ENCODE measurements at regions not wholly inside any gene's neighbourhood (a gene's known extent, or its start where the extent isn't known, plus 50 kb on each side); places are given as distances from the start of the nearest gene placed in this dataset.

DNA sequence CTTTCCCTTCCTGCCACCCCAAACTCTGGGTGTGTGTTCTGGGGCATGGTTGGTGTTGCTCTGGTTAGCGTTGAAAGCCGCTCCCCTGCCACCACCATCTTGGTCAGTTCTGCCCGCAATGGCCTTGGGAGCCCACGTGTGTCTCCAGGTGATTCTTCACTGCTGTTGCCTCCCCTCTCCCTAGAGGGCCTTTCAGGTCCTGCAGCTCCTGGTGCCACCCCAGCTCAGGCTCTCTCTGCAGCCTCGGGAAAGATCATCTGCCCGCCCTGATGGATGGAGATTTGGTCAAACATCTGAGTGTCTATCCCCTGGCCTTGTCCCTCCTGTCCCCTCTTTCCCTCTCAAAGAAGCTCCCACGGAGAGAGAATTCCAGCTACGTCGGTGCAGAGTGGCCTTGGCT is 241.3 kb downstream of the RBFOX3 start:
- no peak for TF ChIP-seq ZNF671 (CRISPR knock-in tag; IDR thresholded peaks at IDR 0.05)
- no peak for TF ChIP-seq NR3C1 (CRISPR knock-in tag; conservative IDR thresholded peaks at IDR 0.05; ENCODE audit: low read depth)
- no peak for TF ChIP-seq ZMAT4 (CRISPR knock-in tag; IDR thresholded peaks at IDR 0.05)
- no peak for TF ChIP-seq HMGA2 (CRISPR knock-in tag; IDR thresholded peaks at IDR 0.05)
- no peak for TF ChIP-seq ZNF423 (CRISPR knock-in tag; IDR thresholded peaks at IDR 0.05)
- TF ChIP-seq, protein P1, sequence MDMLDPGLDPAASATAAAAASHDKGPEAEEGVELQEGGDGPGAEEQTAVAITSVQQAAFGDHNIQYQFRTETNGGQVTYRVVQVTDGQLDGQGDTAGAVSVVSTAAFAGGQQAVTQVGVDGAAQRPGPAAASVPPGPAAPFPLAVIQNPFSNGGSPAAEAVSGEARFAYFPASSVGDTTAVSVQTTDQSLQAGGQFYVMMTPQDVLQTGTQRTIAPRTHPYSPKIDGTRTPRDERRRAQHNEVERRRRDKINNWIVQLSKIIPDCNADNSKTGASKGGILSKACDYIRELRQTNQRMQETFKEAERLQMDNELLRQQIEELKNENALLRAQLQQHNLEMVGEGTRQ (CRISPR knock-in tag; IDR thresholded peaks at IDR 0.05): no peak
- TF ChIP-seq, protein P2, sequence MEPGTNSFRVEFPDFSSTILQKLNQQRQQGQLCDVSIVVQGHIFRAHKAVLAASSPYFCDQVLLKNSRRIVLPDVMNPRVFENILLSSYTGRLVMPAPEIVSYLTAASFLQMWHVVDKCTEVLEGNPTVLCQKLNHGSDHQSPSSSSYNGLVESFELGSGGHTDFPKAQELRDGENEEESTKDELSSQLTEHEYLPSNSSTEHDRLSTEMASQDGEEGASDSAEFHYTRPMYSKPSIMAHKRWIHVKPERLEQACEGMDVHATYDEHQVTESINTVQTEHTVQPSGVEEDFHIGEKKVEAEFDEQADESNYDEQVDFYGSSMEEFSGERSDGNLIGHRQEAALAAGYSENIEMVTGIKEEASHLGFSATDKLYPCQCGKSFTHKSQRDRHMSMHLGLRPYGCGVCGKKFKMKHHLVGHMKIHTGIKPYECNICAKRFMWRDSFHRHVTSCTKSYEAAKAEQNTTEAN (CRISPR knock-in tag; IDR thresholded peaks at IDR 0.05): no peak
- no peak for TF ChIP-seq FOXJ3 (CRISPR knock-in tag; IDR thresholded peaks at IDR 0.05; ENCODE audit: borderline replicate concordance)
- no peak for TF ChIP-seq NR1H2 (CRISPR knock-in tag; IDR thresholded peaks at IDR 0.05)
- TF ChIP-seq, protein P3, sequence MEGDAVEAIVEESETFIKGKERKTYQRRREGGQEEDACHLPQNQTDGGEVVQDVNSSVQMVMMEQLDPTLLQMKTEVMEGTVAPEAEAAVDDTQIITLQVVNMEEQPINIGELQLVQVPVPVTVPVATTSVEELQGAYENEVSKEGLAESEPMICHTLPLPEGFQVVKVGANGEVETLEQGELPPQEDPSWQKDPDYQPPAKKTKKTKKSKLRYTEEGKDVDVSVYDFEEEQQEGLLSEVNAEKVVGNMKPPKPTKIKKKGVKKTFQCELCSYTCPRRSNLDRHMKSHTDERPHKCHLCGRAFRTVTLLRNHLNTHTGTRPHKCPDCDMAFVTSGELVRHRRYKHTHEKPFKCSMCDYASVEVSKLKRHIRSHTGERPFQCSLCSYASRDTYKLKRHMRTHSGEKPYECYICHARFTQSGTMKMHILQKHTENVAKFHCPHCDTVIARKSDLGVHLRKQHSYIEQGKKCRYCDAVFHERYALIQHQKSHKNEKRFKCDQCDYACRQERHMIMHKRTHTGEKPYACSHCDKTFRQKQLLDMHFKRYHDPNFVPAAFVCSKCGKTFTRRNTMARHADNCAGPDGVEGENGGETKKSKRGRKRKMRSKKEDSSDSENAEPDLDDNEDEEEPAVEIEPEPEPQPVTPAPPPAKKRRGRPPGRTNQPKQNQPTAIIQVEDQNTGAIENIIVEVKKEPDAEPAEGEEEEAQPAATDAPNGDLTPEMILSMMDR (IDR thresholded peaks at IDR 0.05): no peak
- TF ChIP-seq CREB1 (CRISPR knock-in tag; IDR thresholded peaks at IDR 0.05): no peak
- Mint-ChIP-seq H3K36me3 (no peaks in the 10 kb centered on the region), H3K4me1 (peaks cover 18% of the 10 kb centered on the region), H3K27me3 (ENCODE audit: low read depth) (no peaks in the 10 kb centered on the region), H3K27ac (no peak overlapping the region), H3K4me3 (no peak overlapping the region), H3K9me3 (no peaks in the 10 kb centered on the region; the same call in 1 of the 2 replicates)
- POLR2A ChIA-PET: no interaction called here
- no peak for ATAC-seq
- CTCF ChIA-PET: interaction anchor here (0.9 to 1.0 kb wide), 2 partner anchors 19 to 22 kb away, joined by 3 to 4 read pairs; no protein-coding TSS in a partner anchor
- DNase-seq (ENCODE audit: low spot score): no peak

- ChIA-PET CTCF (interaction anchor here (0.9 to 1.0 kb wide), 2 partner anchors 19 to 23 kb away, joined by 3 to 4 read pairs; no protein-coding TSS in a partner anchor), POLR2A (no interaction called here)
- Mint-ChIP-seq H3K4me3 (no peak overlapping the region), H3K36me3 (no peaks in the 10 kb centered on the region), H3K27ac (no peak overlapping the region), H3K27me3 (ENCODE audit: low read depth) (no peaks in the 10 kb centered on the region), H3K9me3 (no peaks in the 10 kb centered on the region; the same call in 1 of the 2 replicates), H3K4me1 (peaks cover 15% of the 10 kb centered on the region)
- ATAC-seq (no peak), DNase-seq (ENCODE audit: low spot score) (no peak)
- TF ChIP-seq, protein P4, sequence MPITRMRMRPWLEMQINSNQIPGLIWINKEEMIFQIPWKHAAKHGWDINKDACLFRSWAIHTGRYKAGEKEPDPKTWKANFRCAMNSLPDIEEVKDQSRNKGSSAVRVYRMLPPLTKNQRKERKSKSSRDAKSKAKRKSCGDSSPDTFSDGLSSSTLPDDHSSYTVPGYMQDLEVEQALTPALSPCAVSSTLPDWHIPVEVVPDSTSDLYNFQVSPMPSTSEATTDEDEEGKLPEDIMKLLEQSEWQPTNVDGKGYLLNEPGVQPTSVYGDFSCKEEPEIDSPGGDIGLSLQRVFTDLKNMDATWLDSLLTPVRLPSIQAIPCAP (CRISPR knock-in tag; IDR thresholded peaks at IDR 0.05): no peak
- TF ChIP-seq RORB (CRISPR knock-in tag; IDR thresholded peaks at IDR 0.05) (no peak), HMGXB4 (CRISPR knock-in tag; IDR thresholded peaks at IDR 0.05) (no peak), ATF6 (CRISPR knock-in tag; IDR thresholded peaks at IDR 0.05) (no peak), ATF3 (CRISPR knock-in tag; conservative IDR thresholded peaks at IDR 0.05) (no peak), MYBL2 (CRISPR knock-in tag; IDR thresholded peaks at IDR 0.05) (no peak), ZNF232 (CRISPR knock-in tag; IDR thresholded peaks at IDR 0.05) (no peak), TCF7 (CRISPR knock-in tag; IDR thresholded peaks at IDR 0.05; ENCODE audit: low read depth) (no peak), KAT7 (CRISPR knock-in tag; IDR thresholded peaks at IDR 0.05; ENCODE audit: borderline replicate concordance) (no peak), NR1H2 (CRISPR knock-in tag; IDR thresholded peaks at IDR 0.05) (no peak), NR3C1 (CRISPR knock-in tag; conservative IDR thresholded peaks at IDR 0.05; ENCODE audit: low read depth) (no peak), CREB1 (CRISPR knock-in tag; IDR thresholded peaks at IDR 0.05) (no peak), NFATC4 (CRISPR knock-in tag; IDR thresholded peaks at IDR 0.05) (no peak)
- TF ChIP-seq, protein P5, sequence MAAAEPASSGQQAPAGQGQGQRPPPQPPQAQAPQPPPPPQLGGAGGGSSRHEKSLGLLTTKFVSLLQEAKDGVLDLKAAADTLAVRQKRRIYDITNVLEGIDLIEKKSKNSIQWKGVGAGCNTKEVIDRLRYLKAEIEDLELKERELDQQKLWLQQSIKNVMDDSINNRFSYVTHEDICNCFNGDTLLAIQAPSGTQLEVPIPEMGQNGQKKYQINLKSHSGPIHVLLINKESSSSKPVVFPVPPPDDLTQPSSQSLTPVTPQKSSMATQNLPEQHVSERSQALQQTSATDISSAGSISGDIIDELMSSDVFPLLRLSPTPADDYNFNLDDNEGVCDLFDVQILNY (CRISPR knock-in tag; IDR thresholded peaks at IDR 0.05): no peak
- TF ChIP-seq, protein P6, sequence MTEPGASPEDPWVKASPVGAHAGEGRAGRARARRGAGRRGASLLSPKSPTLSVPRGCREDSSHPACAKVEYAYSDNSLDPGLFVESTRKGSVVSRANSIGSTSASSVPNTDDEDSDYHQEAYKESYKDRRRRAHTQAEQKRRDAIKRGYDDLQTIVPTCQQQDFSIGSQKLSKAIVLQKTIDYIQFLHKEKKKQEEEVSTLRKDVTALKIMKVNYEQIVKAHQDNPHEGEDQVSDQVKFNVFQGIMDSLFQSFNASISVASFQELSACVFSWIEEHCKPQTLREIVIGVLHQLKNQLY (CRISPR knock-in tag; IDR thresholded peaks at IDR 0.05): no peak
These were observed 241.8 kb downstream of the RBFOX3 start for GRCh38 chr17:79369001-79369400.

Measured in WTC11 (cell line).